IPS-18c (cell line): ENCODE measurements at regions not wholly inside any gene's neighbourhood (a gene's known extent, or its start where the extent isn't known, plus 50 kb on each side); places are given as distances from the start of the nearest gene placed in this dataset.
"Not testable (repeated sequence)": the region's sequence is repeated elsewhere in the genome, so short reads cannot be mapped to it uniquely, and the experiment has no call there.

Experiments used
- H3K4me3 ChIP-seq: 2 replicates; pipeline ENCODE4 v1.7.0; 2013; ENCODE audit warnings: low read depth, mild to moderate bottlenecking, low read length, moderate library complexity; ENCODE audit not compliant: insufficient read depth
- H3K9me3 ChIP-seq: one replicate; pipeline ENCODE4 v1.6.1; 2013; ENCODE audit warnings: mild to moderate bottlenecking, low read length, moderate library complexity; ENCODE audit not compliant: control insufficient read depth, insufficient read depth

GRCh38 chr3:188006726-188007393, 147.1 kb upstream of the LPP start:
- Histone ChIP-seq H3K4me3 (no peak overlapping the region), H3K9me3 (no peaks in the 10 kb centered on the region)

GRCh38 chr3:188007897-188008296, 146.1 kb upstream of the LPP start:
- Histone ChIP-seq H3K4me3 (no peak overlapping the region), H3K9me3 (no peaks in the 10 kb centered on the region)

- H3K9me3 ChIP-seq, result no peaks in the 10 kb centered on the region
- no peak overlapping the region for H3K4me3 ChIP-seq
Measured at GRCh38 chr3:188008582-188009213, 145.3 kb upstream of the LPP start.

GRCh38 chr3:188010478-188010877, 143.5 kb upstream of the LPP start:
- Histone ChIP-seq H3K4me3 (no peak overlapping the region), H3K9me3 (no peaks in the 10 kb centered on the region)

GRCh38 chr3:188019727-188020126, 134.2 kb upstream of the LPP start:
- no peak overlapping the region for H3K4me3 ChIP-seq
- H3K9me3 ChIP-seq, result no peaks in the 10 kb centered on the region

- Histone ChIP-seq H3K9me3 (no peaks in the 10 kb centered on the region), H3K4me3 (no peak overlapping the region)
Measured at GRCh38 chr3:188021041-188021440, 132.9 kb upstream of the LPP start.

- no peak overlapping the region for H3K4me3 ChIP-seq
- no peaks in the 10 kb centered on the region for H3K9me3 ChIP-seq
Measured at GRCh38 chr3:188021502-188022040, 132.4 kb upstream of the LPP start.

- H3K4me3 ChIP-seq, result not testable (repeated sequence)
Measured at GRCh38 chr3:188022902-188023301, 131.1 kb upstream of the LPP start.

GRCh38 chr3:188025555-188025954, 128.4 kb upstream of the LPP start:
- Histone ChIP-seq H3K9me3 (no peaks in the 10 kb centered on the region), H3K4me3 (no peak overlapping the region)

More at GRCh38 chr3:188022902-188023301, 131.1 kb upstream of the LPP start:
- H3K9me3 ChIP-seq, result not testable (repeated sequence)

- no peaks in the 10 kb centered on the region for H3K9me3 ChIP-seq
Measured at GRCh38 chr3:188026191-188026968, 127.6 kb upstream of the LPP start.

GRCh38 chr3:188031121-188031520, 122.8 kb upstream of the LPP start:
- Histone ChIP-seq H3K4me3 (no peak overlapping the region), H3K9me3 (no peaks in the 10 kb centered on the region)

More at GRCh38 chr3:188026191-188026968, 127.6 kb upstream of the LPP start:
- no peak overlapping the region for H3K4me3 ChIP-seq

- H3K4me3 ChIP-seq, result no peak overlapping the region
Measured at GRCh38 chr3:188034989-188035388, 119.0 kb upstream of the LPP start.

GRCh38 chr3:188036375-188037194, 117.4 kb upstream of the LPP start:
- Histone ChIP-seq H3K9me3 (no peaks in the 10 kb centered on the region), H3K4me3 (no peak overlapping the region)

More at GRCh38 chr3:188034989-188035388, 119.0 kb upstream of the LPP start:
- no peaks in the 10 kb centered on the region for H3K9me3 ChIP-seq

GRCh38 chr3:188037195-188037718, 116.7 kb upstream of the LPP start:
- Histone ChIP-seq H3K9me3 (no peaks in the 10 kb centered on the region), H3K4me3 (no peak overlapping the region)

- no peaks in the 10 kb centered on the region for H3K9me3 ChIP-seq
Measured at GRCh38 chr3:188037965-188038581, 115.9 kb upstream of the LPP start.

GRCh38 chr3:188041193-188041592, 112.8 kb upstream of the LPP start:
- Histone ChIP-seq H3K4me3 (no peak overlapping the region), H3K9me3 (no peaks in the 10 kb centered on the region)

More at GRCh38 chr3:188037965-188038581, 115.9 kb upstream of the LPP start:
- no peak overlapping the region for H3K4me3 ChIP-seq
